Keratinocyte (primary cell): ENCODE measurements at regions not wholly inside any gene's neighbourhood (a gene's known extent, or its start where the extent isn't known, plus 50 kb on each side); places are given as distances from the start of the nearest gene placed in this dataset.

ENCODE experiments used
- DNase-seq: peaks from one replicate; pipeline ENCODE4 v3.0.0-alpha.2; 2011; ENCODE audit warnings: low read depth, missing footprints, low spot score
- FAIRE-seq: peaks from 2 replicates; lab custom pipeline; 2011; peaks lifted over from hg19 to GRCh38; lab: Jason Lieb, UNC
- H2AFZ ChIP-seq: 2 replicates; pipeline ENCODE4 v1.6.0; 2012; ENCODE audit warnings: low read length, control low read depth, inconsistent platforms; ENCODE audit not compliant: control insufficient read depth
- H3K27ac ChIP-seq: 2 replicates; pipeline ENCODE4 v1.5.1; 2011; ENCODE audit warnings: low read length; ENCODE audit not compliant: control insufficient read depth, insufficient read depth
- H3K27me3 ChIP-seq: 3 replicates; pipeline ENCODE4 v1.6.0; 2011; ENCODE audit warnings: low read length; ENCODE audit not compliant: control insufficient read depth, insufficient read depth; ENCODE audit errors: extremely low read depth
- H3K36me3 ChIP-seq, 2 experiments: 2 replicates in 1 of 2; 3 replicates in 1 of 2; pipeline ENCODE4 v1.5.1; 2011; ENCODE audit warnings: low read length in 2 of 2, mild to moderate bottlenecking in 1 of 2; ENCODE audit not compliant: control insufficient read depth in 2 of 2, insufficient read depth in 2 of 2; ENCODE audit errors: extremely low read depth in 1 of 2
- H3K4me1 ChIP-seq: 3 replicates; pipeline ENCODE4 v1.5.1; 2011; ENCODE audit warnings: low read length; ENCODE audit not compliant: control insufficient read depth, insufficient read depth; ENCODE audit errors: extremely low read depth
- H3K4me2 ChIP-seq: 3 replicates; pipeline ENCODE4 v1.6.0; 2011; ENCODE audit warnings: low read depth, low read length; ENCODE audit not compliant: control insufficient read depth, insufficient read depth; ENCODE audit errors: extremely low read depth
- H3K4me3 ChIP-seq, 3 experiments: fragments of 200-600 bp in 1 of 3; sonication (generic) in 1 of 3; 2 replicates in 2 of 3; 3 replicates in 1 of 3; pipeline ENCODE4 v1.5.1; 2011 to 2016; ENCODE audit warnings: low read length in 3 of 3, mild to moderate bottlenecking in 3 of 3, control low read depth in 2 of 3, inconsistent platforms in 1 of 3, low read depth in 1 of 3, mixed read lengths in 1 of 3, mixed run types in 1 of 3, moderate library complexity in 1 of 3; ENCODE audit not compliant: control insufficient read depth in 2 of 3, insufficient read depth in 2 of 3; ENCODE audit errors: extremely low read depth in 1 of 3
- H3K79me2 ChIP-seq: 2 replicates; pipeline ENCODE4 v1.6.0; 2012; ENCODE audit warnings: low read length; ENCODE audit not compliant: control insufficient read depth, insufficient read depth
- H3K9ac ChIP-seq: 3 replicates; pipeline ENCODE4 v1.6.0; 2011; ENCODE audit warnings: low read length; ENCODE audit not compliant: control insufficient read depth, insufficient read depth; ENCODE audit errors: extremely low read depth
- H3K9me1 ChIP-seq: 3 replicates; pipeline ENCODE4 v1.6.0; 2011; ENCODE audit warnings: low read length; ENCODE audit not compliant: control insufficient read depth, insufficient read depth; ENCODE audit errors: extremely low read depth
- H3K9me3 ChIP-seq: 2 replicates; pipeline ENCODE4 v1.5.1; 2012; ENCODE audit warnings: low read depth, low read length; ENCODE audit not compliant: control insufficient read depth
- H4K20me1 ChIP-seq: 3 replicates; pipeline ENCODE4 v1.6.0; 2011; ENCODE audit warnings: low read length; ENCODE audit not compliant: control insufficient read depth, insufficient read depth; ENCODE audit errors: extremely low read depth
- EZH2 ChIP-seq: IDR thresholded peaks from one replicate; pipeline ENCODE4 v1.6.1; 2012; ENCODE audit warnings: inconsistent platforms, mild to moderate bottlenecking, low read length, moderate library complexity
- dilution Hi-C: fragments of 300-500 bp; cut with MboI; formaldehyde crosslinking; loops from one replicate; pipeline ENCODE4 v1.7.0; 2020; ENCODE audit warnings: low sequenced_read_pairs; ENCODE audit not compliant: extremely low pct_ligation_motif_present
- TF ChIP-seq, protein P1 (sequence below), 3 experiments: IDR thresholded peaks in 1 of 3; conservative IDR thresholded peaks in 1 of 3; optimal IDR thresholded peaks in 1 of 3; 2 replicates in 2 of 3; 3 replicates in 1 of 3; pipeline versions ENCODE3 to v1.5.1; 2011; ENCODE audit warnings: low read length in 3 of 3, mild to moderate bottlenecking in 3 of 3, moderate library complexity in 2 of 3, control low read depth in 1 of 3, inconsistent platforms in 1 of 3; ENCODE audit not compliant: insufficient read depth in 2 of 3; ENCODE audit errors: extremely low read depth in 1 of 3

DNA sequence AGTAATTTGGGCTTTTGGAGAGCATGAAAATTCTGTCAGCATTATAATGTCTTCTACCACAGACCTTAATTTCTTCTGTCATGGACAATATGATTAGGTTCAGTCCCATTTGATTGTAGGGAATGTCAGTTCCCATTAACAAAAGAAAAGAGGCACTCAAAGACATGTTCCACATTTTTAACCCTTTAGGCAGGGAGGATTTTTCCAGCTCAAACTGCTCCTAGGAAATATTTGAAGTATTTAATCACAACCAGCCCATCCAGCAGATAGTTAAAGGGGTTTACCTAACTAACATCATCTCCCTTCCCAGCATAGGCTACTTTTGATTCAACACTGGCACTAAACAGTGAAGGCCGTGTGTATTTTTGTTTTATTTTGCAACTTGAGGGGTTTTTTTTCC lies 256.0 kb downstream of the DHX15 start:
- no peak overlapping the region for H3K4me3 ChIP-seq
- H3K9me3 ChIP-seq = no peaks in the 10 kb centered on the region
- no peak overlapping the region for H2AFZ ChIP-seq
- no peak overlapping the region for H3K4me2 ChIP-seq
- dilution Hi-C loops = no loop called here
- no peaks in the 10 kb centered on the region for H3K27me3 ChIP-seq
- DNase-seq (no peak), FAIRE-seq (no peak)
- no peak overlapping the region for H3K27ac ChIP-seq
- no peaks in the 10 kb centered on the region for H3K79me2 ChIP-seq
- no peaks in the 10 kb centered on the region for H3K9me1 ChIP-seq
- H3K4me1 ChIP-seq = no peaks in the 10 kb centered on the region
- no peaks in the 10 kb centered on the region for H4K20me1 ChIP-seq
- no peaks in the 10 kb centered on the region for H3K36me3 ChIP-seq
- no peak for TF ChIP-seq EZH2
- TF ChIP-seq, protein P1, sequence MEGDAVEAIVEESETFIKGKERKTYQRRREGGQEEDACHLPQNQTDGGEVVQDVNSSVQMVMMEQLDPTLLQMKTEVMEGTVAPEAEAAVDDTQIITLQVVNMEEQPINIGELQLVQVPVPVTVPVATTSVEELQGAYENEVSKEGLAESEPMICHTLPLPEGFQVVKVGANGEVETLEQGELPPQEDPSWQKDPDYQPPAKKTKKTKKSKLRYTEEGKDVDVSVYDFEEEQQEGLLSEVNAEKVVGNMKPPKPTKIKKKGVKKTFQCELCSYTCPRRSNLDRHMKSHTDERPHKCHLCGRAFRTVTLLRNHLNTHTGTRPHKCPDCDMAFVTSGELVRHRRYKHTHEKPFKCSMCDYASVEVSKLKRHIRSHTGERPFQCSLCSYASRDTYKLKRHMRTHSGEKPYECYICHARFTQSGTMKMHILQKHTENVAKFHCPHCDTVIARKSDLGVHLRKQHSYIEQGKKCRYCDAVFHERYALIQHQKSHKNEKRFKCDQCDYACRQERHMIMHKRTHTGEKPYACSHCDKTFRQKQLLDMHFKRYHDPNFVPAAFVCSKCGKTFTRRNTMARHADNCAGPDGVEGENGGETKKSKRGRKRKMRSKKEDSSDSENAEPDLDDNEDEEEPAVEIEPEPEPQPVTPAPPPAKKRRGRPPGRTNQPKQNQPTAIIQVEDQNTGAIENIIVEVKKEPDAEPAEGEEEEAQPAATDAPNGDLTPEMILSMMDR (optimal IDR thresholded peaks at IDR 0.05 in 1 of 3, IDR thresholded peaks at IDR 0.05 in 1 of 3, conservative IDR thresholded peaks at IDR 0.05 in 1 of 3; ENCODE audit: extremely low read depth in 1 of 3, insufficient read depth in 2 of 3, low read length in 3 of 3) = no peak
- no peak overlapping the region for H3K9ac ChIP-seq

- peak; percentile 49 for FAIRE-seq
- Histone ChIP-seq H3K27me3 (no peaks in the 10 kb centered on the region), H3K9me1 (no peaks in the 10 kb centered on the region), H3K9ac (peak overlapping the region; percentile 41), H3K36me3 (no peaks in the 10 kb centered on the region), H2AFZ (peak overlapping the region; percentile 33), H3K4me1 (peaks cover 26% of the 10 kb centered on the region), H3K9me3 (no peaks in the 10 kb centered on the region), H3K4me2 (peak overlapping the region; percentile 29), H3K79me2 (no peaks in the 10 kb centered on the region), H3K27ac (peak overlapping the region; percentile 66), H3K4me3 (no peak overlapping the region), H4K20me1 (no peaks in the 10 kb centered on the region)
- DNase-seq = no peak
- dilution Hi-C loops = no loop called here
- TF ChIP-seq EZH2 = no peak
- TF ChIP-seq, protein P1 (optimal IDR thresholded peaks at IDR 0.05 in 1 of 3, IDR thresholded peaks at IDR 0.05 in 1 of 3, conservative IDR thresholded peaks at IDR 0.05 in 1 of 3; ENCODE audit: extremely low read depth in 1 of 3, insufficient read depth in 2 of 3, low read length in 3 of 3) = no peak
Observed at GRCh38 chr4:24322995-24323394, 261.4 kb downstream of the DHX15 start.
